COLO829 (cell line): ENCODE measurements at regions not wholly inside any gene's neighbourhood (a gene's known extent, or its start where the extent isn't known, plus 50 kb on each side); places are given as distances from the start of the nearest gene placed in this dataset.
"Not testable (repeated sequence)": the region's sequence is repeated elsewhere in the genome, so short reads cannot be mapped to it uniquely, and the experiment has no call there.

ENCODE experiments used
- DNase-seq: peaks from one replicate; pipeline ENCODE4 v3.0.0; 2012; ENCODE audit warnings: low spot score

- DNase-seq, result no peak
These were observed 50.9 kb upstream of the PDE1A start for GRCh38 chr2:182477774-182478173.

GRCh38 chr2:182481676-182482075, 54.8 kb upstream of the PDE1A start:
- DNase-seq, result no peak

- no peak for DNase-seq
These were observed 55.7 kb upstream of the PDE1A start for GRCh38 chr2:182482511-182482910.

GRCh38 chr2:182496596-182496995, 69.8 kb upstream of the PDE1A start:
- DNase-seq, result no peak

GRCh38 chr2:182499706-182500470, 73.1 kb upstream of the PDE1A start:
- no peak for DNase-seq

- DNase-seq, result no peak
These were observed 77.0 kb upstream of the PDE1A start for GRCh38 chr2:182503886-182504285.

- no peak for DNase-seq
These were observed 78.1 kb upstream of the PDE1A start for GRCh38 chr2:182504903-182505302.

GRCh38 chr2:182506606-182507005, 79.8 kb upstream of the PDE1A start:
- no peak for DNase-seq

GRCh38 chr2:182508583-182508982, 81.7 kb upstream of the PDE1A start:
- not testable (repeated sequence) for DNase-seq

GRCh38 chr2:182509216-182509615, 82.4 kb upstream of the PDE1A start:
- no peak for DNase-seq

- DNase-seq, result no peak
These were observed 94.9 kb upstream of the PDE1A start for GRCh38 chr2:182521453-182522404.

- DNase-seq, result no peak
These were observed 95.6 kb upstream of the PDE1A start for GRCh38 chr2:182522405-182522896.

GRCh38 chr2:182522972-182523473, 96.2 kb upstream of the PDE1A start:
- no peak for DNase-seq

GRCh38 chr2:182530636-182531035, 103.8 kb upstream of the PDE1A start:
- no peak for DNase-seq

- no peak for DNase-seq
These were observed 113.4 kb upstream of the PDE1A start for GRCh38 chr2:182540252-182540651.

- DNase-seq, result no peak
These were observed 114.4 kb upstream of the PDE1A start for GRCh38 chr2:182541268-182541667.

- DNase-seq, result no peak
These were observed 115.8 kb upstream of the PDE1A start for GRCh38 chr2:182542501-182543258.

- no peak for DNase-seq
These were observed 117.1 kb upstream of the PDE1A start for GRCh38 chr2:182543741-182544525.

GRCh38 chr2:182545420-182546167, 118.8 kb upstream of the PDE1A start:
- no peak for DNase-seq
